ENCODE measurements at regions not wholly inside any gene's neighbourhood (a gene's known extent, or its start where the extent isn't known, plus 50 kb on each side); places are given as distances from the start of the nearest gene placed in this dataset.

DNA sequence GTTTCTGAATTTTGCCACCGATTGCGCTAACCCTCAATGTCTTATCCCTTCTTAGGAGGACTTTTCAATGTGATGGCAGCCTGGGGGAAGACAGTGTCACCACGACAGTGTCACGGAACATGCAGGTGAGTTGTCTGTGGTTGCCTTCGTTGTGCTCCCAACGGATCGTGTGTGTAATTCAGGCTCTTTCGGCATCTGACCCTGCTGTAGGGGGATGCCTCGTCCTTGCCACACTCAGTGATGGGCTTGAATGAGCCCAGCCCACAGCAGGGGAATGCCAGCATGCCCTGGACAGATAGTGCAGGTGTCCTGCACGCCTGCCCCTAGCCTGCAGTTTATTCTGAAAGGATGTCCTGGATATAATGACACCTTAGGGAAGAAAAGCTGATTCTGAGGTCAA is 123.8 kb upstream of the RTL1 start:
- no peaks in the 10 kb centered on the region for H3K27me3 ChIP-seq (ENCODE audit: low read depth)
- H3K36me3 ChIP-seq = no peaks in the 10 kb centered on the region
- no peak overlapping the region for H3K27ac ChIP-seq
- no peaks in the 10 kb centered on the region for H3K4me1 ChIP-seq
- intact Hi-C loops (cut with DNase I) = no loop called here
- H3K9me3 ChIP-seq = no peaks in the 10 kb centered on the region
- ATAC-seq (no peak), DNase-seq (no peak)
- TF ChIP-seq CTCF (IDR thresholded peaks at IDR 0.05) = no peak
- no peak overlapping the region for H3K4me3 ChIP-seq

DNA sequence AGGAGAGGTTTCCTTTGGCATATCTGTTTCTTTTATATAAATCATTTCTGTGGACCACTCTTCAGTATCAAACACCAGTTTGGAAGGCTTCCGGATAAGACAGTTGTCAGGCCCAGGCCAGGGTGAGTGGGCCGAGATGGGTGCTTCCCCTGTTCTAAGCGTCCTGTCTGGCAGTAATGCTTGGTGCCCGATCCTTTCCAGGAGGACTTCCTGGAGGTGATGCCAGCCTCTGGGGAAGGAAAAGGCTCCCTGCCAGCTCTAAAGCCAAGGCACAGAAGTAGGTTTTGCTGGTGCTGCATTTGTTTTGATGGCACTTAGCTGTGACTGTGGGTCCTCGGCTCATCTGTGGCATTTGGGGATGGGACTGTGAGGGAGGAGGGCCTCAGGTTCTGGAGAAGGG is 124.4 kb upstream of the RTL1 start:
- no peak for DNase-seq
- Histone ChIP-seq H3K4me3 (no peak overlapping the region), H3K36me3 (no peaks in the 10 kb centered on the region), H3K27ac (no peak overlapping the region), H3K27me3 (ENCODE audit: low read depth) (no peaks in the 10 kb centered on the region), H3K9me3 (no peaks in the 10 kb centered on the region), H3K4me1 (no peaks in the 10 kb centered on the region)
- intact Hi-C loops (cut with DNase I) = no loop called here
- TF ChIP-seq CTCF (IDR thresholded peaks at IDR 0.05) = no peak
- no peak for ATAC-seq

GRCh38 chr14:101028971-101029667 is 125.6 kb upstream of the RTL1 start:
- ATAC-seq = no peak
- TF ChIP-seq CTCF (IDR thresholded peaks at IDR 0.05) = no peak
- no peak for DNase-seq
- H3K27ac ChIP-seq = no peak overlapping the region
- no peaks in the 10 kb centered on the region for H3K4me1 ChIP-seq
- no peaks in the 10 kb centered on the region for H3K9me3 ChIP-seq
- H3K4me3 ChIP-seq = no peak overlapping the region
- H3K36me3 ChIP-seq = no peaks in the 10 kb centered on the region
- no peaks in the 10 kb centered on the region for H3K27me3 ChIP-seq (ENCODE audit: low read depth)
- intact Hi-C loops (cut with DNase I) = no loop called here

GRCh38 chr14:101029668-101030290 is 126.3 kb upstream of the RTL1 start:
- ATAC-seq = no peak
- H3K4me1 ChIP-seq = no peaks in the 10 kb centered on the region
- no peak overlapping the region for H3K27ac ChIP-seq
- no peak overlapping the region for H3K4me3 ChIP-seq
- intact Hi-C loops (cut with DNase I) = no loop called here
- TF ChIP-seq CTCF (IDR thresholded peaks at IDR 0.05) = no peak
- H3K36me3 ChIP-seq = no peaks in the 10 kb centered on the region
- H3K9me3 ChIP-seq = no peaks in the 10 kb centered on the region
- DNase-seq = no peak
- no peaks in the 10 kb centered on the region for H3K27me3 ChIP-seq (ENCODE audit: low read depth)

- no peaks in the 10 kb centered on the region for H3K9me3 ChIP-seq
- no peaks in the 10 kb centered on the region for H3K4me1 ChIP-seq
- H3K27ac ChIP-seq = no peak overlapping the region
- no peak overlapping the region for H3K4me3 ChIP-seq
- H3K27me3 ChIP-seq (ENCODE audit: low read depth) = no peaks in the 10 kb centered on the region
- ATAC-seq = no peak
- TF ChIP-seq CTCF (IDR thresholded peaks at IDR 0.05) = no peak
- no peak for DNase-seq
- no peaks in the 10 kb centered on the region for H3K36me3 ChIP-seq
- intact Hi-C loops (cut with DNase I) = no loop called here
Observed at GRCh38 chr14:101030586-101030985, 127.1 kb upstream of the RTL1 start.

Measured in lower lobe of right lung (tissue), 2 donors.